Right ventricle myocardium inferior (tissue), 1 donor: ENCODE measurements at regions not wholly inside any gene's neighbourhood (a gene's known extent, or its start where the extent isn't known, plus 50 kb on each side); places are given as distances from the start of the nearest gene placed in this dataset.
"Not testable (repeated sequence)": the region's sequence is repeated elsewhere in the genome, so short reads cannot be mapped to it uniquely, and the experiment has no call there.

Experiments
- ATAC-seq: fragments of 200-7000 bp; cut with Tn5 transposase; one replicate; pipeline ENCODE4 v1.9.1; 2020; ENCODE audit warnings: mild to moderate bottlenecking, moderate library complexity
- DNase-seq: peaks from one replicate; pipeline ENCODE4 v3.0.0; 2021; ENCODE audit errors: missing footprints
- intact Hi-C: fragments of 100-400 bp; cut with DNase I; formaldehyde crosslinking; loops from one replicate; pipeline ENCODE4 v1.11.0; 2022
- donor health status: DM: no; HTN: yes; CAD: no; lungs with severe emphysema.

GRCh38 chr10:33022691-33023090, 64.7 kb upstream of the ITGB1 start:
- intact Hi-C loops = no loop called here
- DNase-seq (no peak), ATAC-seq (no peak)

GRCh38 chr10:33022090-33022489, 64.1 kb upstream of the ITGB1 start:
- no peak for DNase-seq
- intact Hi-C loops = no loop called here
- ATAC-seq = no peak

GRCh38 chr10:33016988-33017387, 59.0 kb upstream of the ITGB1 start:
- no peak for DNase-seq
- ATAC-seq = no peak
- intact Hi-C loops = loop anchor here (10.0 kb wide), 1 partner anchor 98 kb away; no protein-coding TSS in a partner anchor

- intact Hi-C loops = loop anchor here (10.0 kb wide), 1 partner anchor 99 kb away; no protein-coding TSS in a partner anchor
Measured at GRCh38 chr10:33015761-33016547, 57.9 kb upstream of the ITGB1 start.

GRCh38 chr10:33013331-33013730, 55.3 kb upstream of the ITGB1 start:
- not testable (repeated sequence) for DNase-seq, ATAC-seq
- intact Hi-C loops = loop anchor here (10.0 kb wide), 1 partner anchor 101 kb away; no protein-coding TSS in a partner anchor

More at GRCh38 chr10:33015761-33016547, 57.9 kb upstream of the ITGB1 start:
- DNase-seq = no peak
- peak; percentile 65 for ATAC-seq

- DNase-seq (no peak), ATAC-seq (no peak)
- intact Hi-C loops = loop anchor here (10.0 kb wide), 1 partner anchor 102 kb away; no protein-coding TSS in a partner anchor
Measured at GRCh38 chr10:33012306-33012705, 54.3 kb upstream of the ITGB1 start.

GRCh38 chr10:33010132-33011037, 52.4 kb upstream of the ITGB1 start:
- DNase-seq = no peak
- intact Hi-C loops = loop anchor here (10.0 kb wide), 1 partner anchor 104 kb away; no protein-coding TSS in a partner anchor
- ATAC-seq = no peak

- intact Hi-C loops = loop anchor here (1.0 to 10.0 kb wide), 2 partner anchors 105 to 214 kb away; no protein-coding TSS in a partner anchor
- no peak for DNase-seq
- ATAC-seq = no peak
Measured at GRCh38 chr10:33009244-33010131, 51.5 kb upstream of the ITGB1 start.

- ATAC-seq (no peak), DNase-seq (no peak)
- intact Hi-C loops = loop anchor here (1.0 kb wide), 1 partner anchor 213 kb away; no protein-coding TSS in a partner anchor
Measured at GRCh38 chr10:33008499-33009243, 50.6 kb upstream of the ITGB1 start.

GRCh38 chr10:33007731-33008381, 49.8 kb upstream of the ITGB1 start:
- ATAC-seq, DNase-seq, intact Hi-C loops: not testable (repeated sequence)
